22Rv1 (cell line): ENCODE measurements at regions not wholly inside any gene's neighbourhood (a gene's known extent, or its start where the extent isn't known, plus 50 kb on each side); places are given as distances from the start of the nearest gene placed in this dataset.

Source experiments
- ZFX ChIP-seq: fragments of 450-650 bp; IDR thresholded peaks from 2 replicates; pipeline ENCODE4 v1.6.1; 2017; ENCODE audit warnings: antibody characterized with exemption, borderline replicate concordance
- TF ChIP-seq, protein P1 (sequence below): fragments of 450-650 bp; IDR thresholded peaks from 2 replicates; pipeline ENCODE4 v1.5.1; 2017; ENCODE audit warnings: mild to moderate bottlenecking

DNA sequence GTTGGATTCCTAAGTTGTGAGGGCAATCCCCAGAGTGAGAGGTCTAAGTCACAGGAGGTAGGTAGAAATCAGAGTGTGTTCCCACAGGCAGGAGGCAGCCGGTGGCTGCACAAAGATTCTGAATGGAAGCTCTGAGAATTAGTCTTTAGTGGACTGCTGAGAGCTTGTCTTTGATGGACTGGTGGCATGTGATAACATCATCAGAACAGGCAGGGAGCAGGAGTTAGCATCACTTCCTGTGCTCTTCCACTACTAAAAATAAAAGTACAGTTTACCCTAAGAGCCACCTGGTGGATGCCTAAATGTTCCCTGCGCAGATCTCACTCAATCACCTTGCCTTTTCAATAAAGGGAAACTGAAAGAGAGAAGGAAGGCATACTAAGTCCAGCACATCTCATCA, 294.6 kb upstream of the POU3F2 start:
- TF ChIP-seq, protein P1, sequence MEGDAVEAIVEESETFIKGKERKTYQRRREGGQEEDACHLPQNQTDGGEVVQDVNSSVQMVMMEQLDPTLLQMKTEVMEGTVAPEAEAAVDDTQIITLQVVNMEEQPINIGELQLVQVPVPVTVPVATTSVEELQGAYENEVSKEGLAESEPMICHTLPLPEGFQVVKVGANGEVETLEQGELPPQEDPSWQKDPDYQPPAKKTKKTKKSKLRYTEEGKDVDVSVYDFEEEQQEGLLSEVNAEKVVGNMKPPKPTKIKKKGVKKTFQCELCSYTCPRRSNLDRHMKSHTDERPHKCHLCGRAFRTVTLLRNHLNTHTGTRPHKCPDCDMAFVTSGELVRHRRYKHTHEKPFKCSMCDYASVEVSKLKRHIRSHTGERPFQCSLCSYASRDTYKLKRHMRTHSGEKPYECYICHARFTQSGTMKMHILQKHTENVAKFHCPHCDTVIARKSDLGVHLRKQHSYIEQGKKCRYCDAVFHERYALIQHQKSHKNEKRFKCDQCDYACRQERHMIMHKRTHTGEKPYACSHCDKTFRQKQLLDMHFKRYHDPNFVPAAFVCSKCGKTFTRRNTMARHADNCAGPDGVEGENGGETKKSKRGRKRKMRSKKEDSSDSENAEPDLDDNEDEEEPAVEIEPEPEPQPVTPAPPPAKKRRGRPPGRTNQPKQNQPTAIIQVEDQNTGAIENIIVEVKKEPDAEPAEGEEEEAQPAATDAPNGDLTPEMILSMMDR: no peak
- TF ChIP-seq ZFX: no peak
